ENCODE measurements at regions not wholly inside any gene's neighbourhood (a gene's known extent, or its start where the extent isn't known, plus 50 kb on each side); places are given as distances from the start of the nearest gene placed in this dataset.

DNA sequence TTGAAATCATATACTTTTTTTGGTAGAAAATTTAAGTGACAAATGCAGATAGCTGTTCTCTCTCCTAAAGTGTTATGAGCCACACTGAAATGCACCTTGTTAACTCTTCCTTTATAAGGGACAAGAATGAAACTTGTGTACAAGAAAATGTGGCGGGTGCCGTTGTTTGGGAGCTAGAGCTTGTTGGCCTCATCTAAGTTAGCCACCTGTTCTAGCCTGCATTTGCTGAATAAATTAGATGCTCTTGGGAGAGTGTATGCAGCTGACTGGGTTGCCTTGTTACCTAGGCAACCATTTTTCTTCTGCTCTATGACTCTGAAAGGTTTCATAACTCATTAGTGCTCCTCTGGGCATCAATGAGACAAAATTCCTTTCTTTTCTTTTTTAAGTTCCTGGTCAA is 174.3 kb downstream of the TAF11L14 start:
- TF ChIP-seq, protein P1, sequence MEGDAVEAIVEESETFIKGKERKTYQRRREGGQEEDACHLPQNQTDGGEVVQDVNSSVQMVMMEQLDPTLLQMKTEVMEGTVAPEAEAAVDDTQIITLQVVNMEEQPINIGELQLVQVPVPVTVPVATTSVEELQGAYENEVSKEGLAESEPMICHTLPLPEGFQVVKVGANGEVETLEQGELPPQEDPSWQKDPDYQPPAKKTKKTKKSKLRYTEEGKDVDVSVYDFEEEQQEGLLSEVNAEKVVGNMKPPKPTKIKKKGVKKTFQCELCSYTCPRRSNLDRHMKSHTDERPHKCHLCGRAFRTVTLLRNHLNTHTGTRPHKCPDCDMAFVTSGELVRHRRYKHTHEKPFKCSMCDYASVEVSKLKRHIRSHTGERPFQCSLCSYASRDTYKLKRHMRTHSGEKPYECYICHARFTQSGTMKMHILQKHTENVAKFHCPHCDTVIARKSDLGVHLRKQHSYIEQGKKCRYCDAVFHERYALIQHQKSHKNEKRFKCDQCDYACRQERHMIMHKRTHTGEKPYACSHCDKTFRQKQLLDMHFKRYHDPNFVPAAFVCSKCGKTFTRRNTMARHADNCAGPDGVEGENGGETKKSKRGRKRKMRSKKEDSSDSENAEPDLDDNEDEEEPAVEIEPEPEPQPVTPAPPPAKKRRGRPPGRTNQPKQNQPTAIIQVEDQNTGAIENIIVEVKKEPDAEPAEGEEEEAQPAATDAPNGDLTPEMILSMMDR (IDR thresholded peaks at IDR 0.05): no peak
- Histone ChIP-seq H3K4me1 (ENCODE audit: low read depth) (no peaks in the 10 kb centered on the region), H3K9me3 (no peaks in the 10 kb centered on the region), H3K4me3 (no peak overlapping the region), H3K36me3 (ENCODE audit: low read depth) (no peaks in the 10 kb centered on the region)
- ATAC-seq (no peak), DNase-seq (no peak)
- intact Hi-C loops (cut with DNase I, micrococcal nuclease): no loop called here

DNA sequence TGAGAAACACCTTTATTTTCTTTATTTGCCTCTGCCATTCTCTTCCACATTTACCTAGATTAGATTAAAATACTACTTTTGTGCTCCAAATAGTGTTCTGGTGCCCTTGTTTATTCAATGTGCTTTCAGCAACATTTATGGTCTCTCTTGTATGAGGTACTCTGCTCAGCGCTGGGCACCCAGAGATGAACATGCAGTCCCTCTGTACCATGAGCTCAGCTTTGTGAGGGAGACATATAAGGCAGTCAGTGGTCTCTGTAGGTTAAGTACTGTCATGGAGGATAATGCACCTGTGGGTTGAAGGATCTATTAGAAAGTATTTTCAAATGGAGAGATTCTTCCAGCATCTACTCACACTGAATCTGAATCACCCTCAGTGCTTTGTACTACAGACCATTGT is 176.5 kb downstream of the TAF11L14 start:
- DNase-seq (no peak), ATAC-seq (no peak)
- Histone ChIP-seq H3K9me3 (no peaks in the 10 kb centered on the region), H3K4me3 (no peak overlapping the region), H3K4me1 (ENCODE audit: low read depth) (no peaks in the 10 kb centered on the region), H3K36me3 (ENCODE audit: low read depth) (no peaks in the 10 kb centered on the region)
- intact Hi-C loops (cut with DNase I, micrococcal nuclease): no loop called here
- TF ChIP-seq, protein P1 (IDR thresholded peaks at IDR 0.05): no peak

DNA sequence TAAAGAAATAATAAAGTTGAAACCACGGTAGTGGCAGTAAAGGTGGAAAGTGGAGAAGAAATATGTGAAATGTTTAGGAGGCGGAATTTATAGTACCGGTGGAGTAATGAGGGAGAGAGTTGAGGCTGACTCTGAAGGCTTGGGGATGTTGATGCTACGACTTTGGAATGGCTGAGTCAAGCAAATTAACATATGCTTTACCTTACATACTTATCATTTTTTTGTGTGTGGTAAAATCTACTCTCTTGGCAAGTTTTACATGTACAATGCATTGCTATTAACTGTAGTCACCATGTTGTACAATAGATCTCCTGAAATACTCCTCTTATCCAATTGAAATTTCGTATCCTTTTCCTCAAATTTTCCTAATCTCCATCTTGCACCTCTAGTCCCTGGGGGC is 179.0 kb downstream of the TAF11L14 start:
- TF ChIP-seq, protein P1 (IDR thresholded peaks at IDR 0.05): no peak
- H3K36me3 ChIP-seq (ENCODE audit: low read depth): no peaks in the 10 kb centered on the region
- no peaks in the 10 kb centered on the region for H3K9me3 ChIP-seq
- H3K4me1 ChIP-seq (ENCODE audit: low read depth): no peaks in the 10 kb centered on the region
- DNase-seq (no peak), ATAC-seq (no peak)
- intact Hi-C loops (cut with DNase I, micrococcal nuclease): no loop called here
- H3K4me3 ChIP-seq: no peak overlapping the region

DNA sequence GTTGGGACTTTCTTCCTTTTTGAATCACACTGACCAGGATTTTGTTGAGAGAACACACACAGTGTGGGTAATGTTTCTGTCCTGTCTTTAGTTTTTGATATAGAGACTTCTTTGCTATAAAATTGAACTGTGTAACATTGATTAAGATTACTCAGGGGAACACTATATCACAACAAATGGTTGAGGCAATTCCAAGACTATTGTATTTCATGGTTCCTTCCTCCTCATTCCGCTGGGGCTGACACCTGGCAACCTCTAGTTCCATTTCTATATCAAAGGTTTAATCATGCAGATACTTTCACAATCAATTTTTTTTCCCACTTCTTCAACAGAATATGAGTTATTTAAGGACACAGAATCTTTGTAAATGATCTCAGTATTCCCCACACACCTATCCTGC is 182.2 kb downstream of the TAF11L14 start:
- H3K36me3 ChIP-seq (ENCODE audit: low read depth): no peaks in the 10 kb centered on the region
- H3K4me3 ChIP-seq: no peak overlapping the region
- no peak for DNase-seq
- no peaks in the 10 kb centered on the region for H3K4me1 ChIP-seq (ENCODE audit: low read depth)
- no peak for ATAC-seq
- intact Hi-C loops (cut with DNase I, micrococcal nuclease): no loop called here
- H3K9me3 ChIP-seq: no peaks in the 10 kb centered on the region
- TF ChIP-seq, protein P1 (IDR thresholded peaks at IDR 0.05): no peak

DNA sequence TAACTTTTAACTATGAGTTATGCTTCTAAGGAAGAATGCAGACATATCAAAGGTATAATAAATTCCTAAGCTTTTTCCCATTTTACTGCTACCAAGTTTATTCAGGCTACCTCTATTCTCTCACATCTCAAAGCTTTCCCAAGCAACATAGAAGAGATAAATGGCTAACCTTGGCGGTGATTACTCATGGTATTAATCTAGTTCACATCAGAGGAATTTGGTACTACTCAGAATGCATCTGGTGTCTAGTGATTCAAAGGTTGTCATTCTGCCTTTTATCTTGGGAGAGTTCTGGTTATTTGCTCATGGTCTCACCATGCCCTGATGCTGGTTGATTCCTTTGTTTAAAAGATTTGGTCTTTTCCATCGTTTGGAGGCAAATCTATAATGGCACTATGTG is 182.7 kb downstream of the TAF11L14 start:
- Histone ChIP-seq H3K36me3 (ENCODE audit: low read depth) (no peaks in the 10 kb centered on the region), H3K4me1 (ENCODE audit: low read depth) (no peaks in the 10 kb centered on the region), H3K9me3 (no peaks in the 10 kb centered on the region), H3K4me3 (no peak overlapping the region)
- DNase-seq (no peak), ATAC-seq (no peak)
- intact Hi-C loops (cut with DNase I, micrococcal nuclease): no loop called here
- TF ChIP-seq, protein P1 (IDR thresholded peaks at IDR 0.05): no peak

DNA sequence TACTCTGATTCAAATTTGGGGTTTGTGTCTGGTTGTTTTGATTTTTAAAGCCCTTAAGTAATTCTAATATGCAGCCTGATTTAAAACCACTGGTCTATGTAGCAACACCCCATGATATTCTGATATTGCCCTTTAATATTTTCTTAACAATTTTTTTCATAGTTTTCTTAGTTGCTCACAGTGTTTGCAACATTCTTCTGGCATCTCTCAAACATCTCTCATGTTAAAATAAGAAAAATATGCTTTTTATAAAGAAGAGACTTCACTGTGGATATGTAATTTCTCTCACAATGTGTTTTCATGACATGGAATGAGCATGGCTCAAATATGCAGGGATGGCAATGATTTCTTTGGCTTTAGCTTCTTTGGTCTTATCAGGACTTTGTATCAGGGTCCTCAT is 183.7 kb downstream of the TAF11L14 start:
- ATAC-seq: no peak
- Histone ChIP-seq H3K9me3 (no peaks in the 10 kb centered on the region), H3K4me1 (ENCODE audit: low read depth) (no peaks in the 10 kb centered on the region), H3K36me3 (ENCODE audit: low read depth) (no peaks in the 10 kb centered on the region), H3K4me3 (no peak overlapping the region)
- intact Hi-C loops (cut with DNase I, micrococcal nuclease): no loop called here
- TF ChIP-seq, protein P1 (IDR thresholded peaks at IDR 0.05): no peak
- DNase-seq: no peak
